ENCODE measurements at regions not wholly inside any gene's neighbourhood (a gene's known extent, or its start where the extent isn't known, plus 50 kb on each side); places are given as distances from the start of the nearest gene placed in this dataset.

GRCh38 chr6:144476286-144476685 lies 191.2 kb downstream of the UTRN start:
- TF ChIP-seq EZH2 (IDR thresholded peaks at IDR 0.05) (no peak), FOXP2 (optimal IDR thresholded peaks at IDR 0.05; ENCODE audit: control extremely low read depth, extremely low read length, insufficient read depth) (no peak)

All from SK-N-MC (cell line).